Vagina (tissue), 2 donors: ENCODE measurements at regions not wholly inside any gene's neighbourhood (a gene's known extent, or its start where the extent isn't known, plus 50 kb on each side); places are given as distances from the start of the nearest gene placed in this dataset.

ENCODE experiments used
- POLR2A ChIP-seq, 2 donors: fragments of 450-650 bp; IDR thresholded peaks; one replicate each; pipeline ENCODE4 v1.6.1; 2017; ENCODE audit warnings: antibody characterized with exemption in 2 of 2, mild to moderate bottlenecking in 2 of 2, moderate library complexity in 2 of 2
- POLR2AphosphoS5 ChIP-seq, 2 donors: sonication (generic); formaldehyde crosslinking; IDR thresholded peaks; one replicate each; pipeline ENCODE4 v1.9.0; 2017; ENCODE audit warnings: antibody characterized with exemption in 2 of 2, mild to moderate bottlenecking in 2 of 2, low read depth in 1 of 2; ENCODE audit not compliant: insufficient read depth in 1 of 2
- TF ChIP-seq, protein P1 (sequence below), 3 experiments: fragments of 450-650 bp in 2 of 3; fragments of 200-600 bp in 1 of 3; sonication (generic) in 1 of 3; IDR thresholded peaks; one replicate each; pipeline ENCODE4 v1.5.1; 2017 to 2019; ENCODE audit warnings: antibody characterized with exemption in 3 of 3, mild to moderate bottlenecking in 2 of 3, moderate library complexity in 2 of 3

DNA sequence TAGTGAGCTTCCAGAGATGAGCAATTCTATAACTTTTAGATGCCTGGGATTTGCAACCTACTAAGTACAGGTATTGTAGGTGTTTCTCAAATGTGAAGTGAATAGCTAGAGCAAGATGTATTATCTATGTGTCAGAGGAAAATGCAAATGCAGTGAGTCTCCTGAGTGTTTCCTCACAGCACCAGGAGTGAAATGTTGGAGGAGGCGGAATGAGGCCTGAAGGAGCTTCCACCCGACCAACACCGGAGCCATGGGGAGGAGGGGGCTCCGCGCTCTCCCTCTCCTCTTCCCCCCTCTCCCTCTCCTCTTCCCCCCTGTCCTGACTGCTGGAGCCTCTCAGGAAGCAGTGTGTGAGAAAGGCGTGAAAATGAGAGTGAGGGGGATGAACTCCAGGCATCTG, 79.9 kb upstream of the RNF32 start:
- TF ChIP-seq, protein P1, sequence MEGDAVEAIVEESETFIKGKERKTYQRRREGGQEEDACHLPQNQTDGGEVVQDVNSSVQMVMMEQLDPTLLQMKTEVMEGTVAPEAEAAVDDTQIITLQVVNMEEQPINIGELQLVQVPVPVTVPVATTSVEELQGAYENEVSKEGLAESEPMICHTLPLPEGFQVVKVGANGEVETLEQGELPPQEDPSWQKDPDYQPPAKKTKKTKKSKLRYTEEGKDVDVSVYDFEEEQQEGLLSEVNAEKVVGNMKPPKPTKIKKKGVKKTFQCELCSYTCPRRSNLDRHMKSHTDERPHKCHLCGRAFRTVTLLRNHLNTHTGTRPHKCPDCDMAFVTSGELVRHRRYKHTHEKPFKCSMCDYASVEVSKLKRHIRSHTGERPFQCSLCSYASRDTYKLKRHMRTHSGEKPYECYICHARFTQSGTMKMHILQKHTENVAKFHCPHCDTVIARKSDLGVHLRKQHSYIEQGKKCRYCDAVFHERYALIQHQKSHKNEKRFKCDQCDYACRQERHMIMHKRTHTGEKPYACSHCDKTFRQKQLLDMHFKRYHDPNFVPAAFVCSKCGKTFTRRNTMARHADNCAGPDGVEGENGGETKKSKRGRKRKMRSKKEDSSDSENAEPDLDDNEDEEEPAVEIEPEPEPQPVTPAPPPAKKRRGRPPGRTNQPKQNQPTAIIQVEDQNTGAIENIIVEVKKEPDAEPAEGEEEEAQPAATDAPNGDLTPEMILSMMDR (IDR thresholded peaks at IDR 0.05) = no peak
- TF ChIP-seq POLR2AphosphoS5 (IDR thresholded peaks at IDR 0.05; ENCODE audit: insufficient read depth in 1 of 2, low read depth in 1 of 2) (no peak), POLR2A (IDR thresholded peaks at IDR 0.05) (no peak)
